Lower lobe of right lung (tissue), 2 donors: ENCODE measurements at regions not wholly inside any gene's neighbourhood (a gene's known extent, or its start where the extent isn't known, plus 50 kb on each side); places are given as distances from the start of the nearest gene placed in this dataset.
"Not testable (repeated sequence)": the region's sequence is repeated elsewhere in the genome, so short reads cannot be mapped to it uniquely, and the experiment has no call there.

Source experiments
- ATAC-seq, 2 donors: fragments of 200-7000 bp; cut with Tn5 transposase; one replicate each; pipeline ENCODE4 v1.9.1; 2020 to 2022; ENCODE audit warnings: mild to moderate bottlenecking in 2 of 2, moderate library complexity in 2 of 2
- DNase-seq: peaks from one replicate; pipeline ENCODE4 v3.0.0-alpha.2; 2020
- H3K27ac ChIP-seq: fragments of 200-600 bp; one replicate; pipeline ENCODE4 v1.8.0; 2022
- H3K27me3 ChIP-seq: fragments of 200-600 bp; one replicate; pipeline ENCODE4 v1.8.0; 2022; ENCODE audit warnings: low read depth
- H3K36me3 ChIP-seq: fragments of 200-600 bp; one replicate; pipeline ENCODE4 v1.8.0; 2022; ENCODE audit warnings: mild to moderate bottlenecking
- H3K4me1 ChIP-seq: fragments of 200-600 bp; one replicate; pipeline ENCODE4 v1.8.0; 2022
- H3K4me3 ChIP-seq: fragments of 200-600 bp; one replicate; pipeline ENCODE4 v1.8.0; 2022; ENCODE audit warnings: mild to moderate bottlenecking
- H3K9me3 ChIP-seq: fragments of 200-600 bp; one replicate; pipeline ENCODE4 v1.8.0; 2022
- intact Hi-C: fragments of 100-400 bp; cut with DNase I; formaldehyde crosslinking; loops from one replicate; pipeline ENCODE4 v1.11.0; 2022
- TF ChIP-seq, protein P1 (sequence below): fragments of 200-600 bp; IDR thresholded peaks from one replicate; pipeline ENCODE4 v1.8.0; 2022; ENCODE audit warnings: antibody characterized with exemption, mild to moderate bottlenecking
- donor health status: DM: no; HTN: yes; CAD: no; lungs with severe emphysema.

DNA sequence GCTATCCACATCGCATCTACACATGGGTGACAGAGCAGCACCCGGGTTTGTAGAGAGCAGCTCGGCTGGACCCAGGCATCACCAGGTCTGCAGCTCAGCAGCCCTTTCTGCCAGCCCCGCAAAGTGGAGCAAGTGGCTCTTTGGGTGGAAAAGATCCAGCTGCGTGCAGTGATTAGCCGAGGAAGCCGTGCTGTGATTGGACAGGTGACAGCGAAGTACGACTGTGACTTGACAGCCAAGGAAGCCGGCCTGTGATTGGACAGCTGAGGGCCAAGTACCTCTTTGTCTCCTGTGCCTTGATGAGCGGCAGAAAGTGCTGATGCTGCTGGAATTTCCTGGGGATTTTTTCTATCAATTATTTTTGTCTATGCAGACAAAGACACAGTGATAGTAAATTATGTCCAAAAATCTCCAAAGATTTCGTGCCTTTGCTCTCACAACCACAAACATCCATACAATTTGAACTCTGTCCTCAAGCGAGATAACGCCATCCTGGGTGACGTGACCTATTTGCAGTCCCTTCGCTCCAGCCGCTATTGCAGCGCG is 62.3 kb upstream of the GPR31 start:
- no peak overlapping the region for H3K4me3 ChIP-seq

DNA sequence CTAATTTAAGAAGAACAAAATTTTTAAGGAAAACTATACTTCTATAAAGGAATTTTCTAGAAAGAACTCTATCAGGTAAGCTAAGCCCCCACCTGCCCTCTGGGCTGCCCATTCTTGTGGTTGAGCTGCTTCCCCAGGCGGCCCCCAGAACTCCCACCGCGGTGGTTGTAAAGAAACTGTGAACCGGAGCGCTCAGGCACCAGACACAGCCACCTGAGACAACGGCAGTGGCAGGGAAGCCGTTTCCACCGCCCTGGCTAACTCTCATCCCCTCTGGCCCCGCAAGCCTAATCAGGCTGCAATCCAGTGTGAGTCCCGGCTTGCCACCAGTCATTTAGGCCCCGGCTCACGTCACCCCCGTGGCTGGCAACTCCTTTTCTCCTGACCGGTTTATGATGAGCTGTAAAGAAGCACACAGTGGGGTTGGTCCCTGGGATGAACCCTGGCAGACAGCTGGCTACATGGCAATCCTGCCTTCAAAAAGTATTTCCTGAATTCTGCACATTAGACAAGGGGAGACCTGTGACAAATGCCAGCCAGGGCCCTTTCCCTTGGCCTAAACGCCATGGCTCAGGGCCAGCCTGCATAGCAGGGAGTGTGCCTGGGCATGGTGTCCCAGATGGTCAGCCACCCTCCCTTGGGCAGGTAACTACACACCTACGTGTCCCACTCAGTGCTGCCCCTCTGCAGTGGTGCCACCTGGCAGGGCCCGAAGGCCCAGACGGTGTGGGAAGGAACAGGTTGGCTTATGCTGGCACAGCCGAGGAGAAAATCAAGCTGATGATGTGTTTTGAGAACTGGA is 63.8 kb upstream of the GPR31 start:
- no peak for ATAC-seq
- intact Hi-C loops, result no loop called here
- Histone ChIP-seq H3K27ac (no peak overlapping the region), H3K36me3 (no peaks in the 10 kb centered on the region), H3K4me1 (no peaks in the 10 kb centered on the region), H3K4me3 (no peak overlapping the region), H3K9me3 (no peaks in the 10 kb centered on the region), H3K27me3 (no peaks in the 10 kb centered on the region)
- DNase-seq, result no peak
- TF ChIP-seq, protein P1, sequence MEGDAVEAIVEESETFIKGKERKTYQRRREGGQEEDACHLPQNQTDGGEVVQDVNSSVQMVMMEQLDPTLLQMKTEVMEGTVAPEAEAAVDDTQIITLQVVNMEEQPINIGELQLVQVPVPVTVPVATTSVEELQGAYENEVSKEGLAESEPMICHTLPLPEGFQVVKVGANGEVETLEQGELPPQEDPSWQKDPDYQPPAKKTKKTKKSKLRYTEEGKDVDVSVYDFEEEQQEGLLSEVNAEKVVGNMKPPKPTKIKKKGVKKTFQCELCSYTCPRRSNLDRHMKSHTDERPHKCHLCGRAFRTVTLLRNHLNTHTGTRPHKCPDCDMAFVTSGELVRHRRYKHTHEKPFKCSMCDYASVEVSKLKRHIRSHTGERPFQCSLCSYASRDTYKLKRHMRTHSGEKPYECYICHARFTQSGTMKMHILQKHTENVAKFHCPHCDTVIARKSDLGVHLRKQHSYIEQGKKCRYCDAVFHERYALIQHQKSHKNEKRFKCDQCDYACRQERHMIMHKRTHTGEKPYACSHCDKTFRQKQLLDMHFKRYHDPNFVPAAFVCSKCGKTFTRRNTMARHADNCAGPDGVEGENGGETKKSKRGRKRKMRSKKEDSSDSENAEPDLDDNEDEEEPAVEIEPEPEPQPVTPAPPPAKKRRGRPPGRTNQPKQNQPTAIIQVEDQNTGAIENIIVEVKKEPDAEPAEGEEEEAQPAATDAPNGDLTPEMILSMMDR, result no peak

More for the DNA sequence above, 62.3 kb upstream of the GPR31 start:
- Histone ChIP-seq H3K27me3 (no peaks in the 10 kb centered on the region), H3K4me1 (no peaks in the 10 kb centered on the region), H3K9me3 (no peaks in the 10 kb centered on the region), H3K27ac (no peak overlapping the region), H3K36me3 (no peaks in the 10 kb centered on the region)
- TF ChIP-seq, protein P1, result no peak
- no peak for DNase-seq
- intact Hi-C loops, result no loop called here
- ATAC-seq, result no peak

DNA sequence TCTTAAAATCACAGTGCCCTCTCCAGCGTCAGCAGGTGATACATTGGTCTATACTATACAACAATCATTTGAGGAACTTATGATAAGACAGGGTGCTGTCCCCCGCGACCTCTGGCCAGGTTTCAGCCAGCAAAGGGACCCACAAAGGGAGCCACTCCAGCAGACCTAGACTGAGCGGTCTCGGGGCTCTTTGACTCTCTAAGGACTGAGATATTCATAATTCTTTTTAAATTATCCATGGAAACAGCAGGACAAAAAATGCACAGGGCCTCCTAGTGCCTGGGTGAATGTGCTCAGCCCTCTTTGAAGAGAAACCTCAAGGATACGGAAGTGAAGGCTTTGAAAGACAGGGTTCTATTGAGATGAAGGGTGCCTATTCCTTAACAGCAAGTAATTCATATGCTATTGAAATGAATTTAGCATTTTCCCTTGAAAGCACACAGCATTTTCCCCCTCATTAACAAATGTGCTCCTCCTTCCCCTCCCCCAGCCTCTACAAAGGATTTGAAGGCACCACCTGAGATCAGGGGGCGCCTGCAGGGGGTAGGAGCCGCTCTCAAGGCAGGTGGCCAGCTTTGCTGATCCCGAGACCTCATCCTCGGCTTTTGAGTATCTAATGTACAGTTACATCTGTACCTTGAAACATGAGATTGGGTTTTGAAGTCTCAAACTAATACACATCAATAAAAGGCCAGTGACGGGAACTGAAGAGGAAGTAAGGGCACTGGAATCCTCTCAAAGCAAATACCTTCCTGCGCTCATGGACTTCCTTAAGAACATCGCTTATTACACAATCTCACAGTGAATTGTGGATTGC is 65.3 kb upstream of the UNC93A start:
- H3K27ac ChIP-seq, intact Hi-C loops, H3K4me3 ChIP-seq, H3K27me3 ChIP-seq, H3K9me3 ChIP-seq, H3K4me1 ChIP-seq, H3K36me3 ChIP-seq, DNase-seq: not testable (repeated sequence)
- ATAC-seq, result peak; percentile 54 to 64

DNA sequence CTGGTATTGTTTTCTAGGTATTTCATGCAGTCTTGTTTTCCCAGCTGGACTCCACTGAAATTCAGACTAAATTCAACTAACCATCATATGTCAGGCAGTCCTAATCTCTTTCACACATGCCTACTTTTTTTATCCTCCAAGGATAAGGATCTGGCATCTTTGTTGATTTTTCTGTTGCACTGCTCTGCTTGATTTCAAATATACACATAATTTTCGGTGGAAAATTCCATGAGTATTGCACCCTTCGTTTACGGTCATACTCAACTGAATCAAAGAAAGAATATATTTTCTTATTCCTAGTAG is 64.8 kb upstream of the UNC93A start:
- Histone ChIP-seq H3K4me1 (no peaks in the 10 kb centered on the region), H3K4me3 (no peak overlapping the region), H3K27ac (no peak overlapping the region), H3K9me3 (no peaks in the 10 kb centered on the region), H3K36me3 (no peaks in the 10 kb centered on the region), H3K27me3 (peaks cover 6% of the 10 kb centered on the region)
- intact Hi-C loops, result no loop called here
- TF ChIP-seq, protein P1, result no peak
- ATAC-seq (no peak), DNase-seq (no peak)

DNA sequence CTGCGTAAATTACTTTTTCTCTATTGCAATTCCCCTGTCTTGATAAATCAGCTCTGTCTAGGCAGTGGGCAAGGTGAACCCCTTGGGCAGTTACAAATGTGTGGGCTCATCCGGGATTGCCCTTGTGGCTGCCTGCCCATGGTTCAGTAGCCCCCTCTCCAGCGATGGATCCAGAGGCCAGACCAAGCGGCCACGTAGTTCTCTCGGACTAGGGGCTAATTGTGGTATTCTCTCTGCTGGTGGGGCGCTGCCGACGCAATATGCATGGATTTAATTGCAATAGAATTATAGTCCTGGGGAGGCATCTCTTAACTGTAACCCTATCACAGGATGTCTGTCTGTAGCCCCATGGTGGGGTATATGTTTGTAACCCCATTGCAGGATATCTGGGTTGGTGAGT is 64.3 kb upstream of the UNC93A start:
- Histone ChIP-seq H3K27ac (no peak overlapping the region), H3K9me3 (no peaks in the 10 kb centered on the region), H3K27me3 (peaks cover 6% of the 10 kb centered on the region), H3K4me3 (no peak overlapping the region), H3K36me3 (no peaks in the 10 kb centered on the region), H3K4me1 (no peaks in the 10 kb centered on the region)
- no peak for ATAC-seq
- intact Hi-C loops, result no loop called here
- TF ChIP-seq, protein P1, result no peak
- DNase-seq, result no peak

DNA sequence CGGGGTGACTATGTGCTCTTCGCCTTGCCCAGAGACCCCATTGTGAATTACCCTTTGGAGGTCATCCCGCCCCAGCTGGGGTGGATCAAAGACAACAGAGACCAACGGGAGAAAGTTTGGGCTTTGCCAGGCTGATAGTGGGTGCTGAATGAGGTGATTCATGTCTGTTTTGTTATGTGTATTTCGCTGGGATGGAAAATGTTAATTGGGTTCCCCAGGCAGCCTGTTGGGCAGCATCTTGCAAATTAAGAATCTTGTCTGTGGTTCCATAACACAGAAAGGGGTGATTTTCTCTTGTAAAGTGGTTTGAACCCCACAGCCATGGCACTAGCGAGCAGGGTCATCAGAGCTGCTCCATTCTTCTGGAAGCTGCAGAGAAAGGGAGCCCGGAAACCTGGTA is 63.1 kb upstream of the UNC93A start:
- intact Hi-C loops, result no loop called here
- TF ChIP-seq, protein P1, result no peak
- H3K4me3 ChIP-seq, result no peak overlapping the region
- no peaks in the 10 kb centered on the region for H3K9me3 ChIP-seq
- H3K27me3 ChIP-seq, result peaks cover 6% of the 10 kb centered on the region
- no peaks in the 10 kb centered on the region for H3K4me1 ChIP-seq
- no peaks in the 10 kb centered on the region for H3K36me3 ChIP-seq
- no peak overlapping the region for H3K27ac ChIP-seq
- ATAC-seq (no peak), DNase-seq (no peak)
